ENCODE measurements at regions not wholly inside any gene's neighbourhood (a gene's known extent, or its start where the extent isn't known, plus 50 kb on each side); places are given as distances from the start of the nearest gene placed in this dataset.
A peak's percentile ranks its signal among the peaks of the same experiment; 100 is the strongest.
"Not testable (repeated sequence)": the region's sequence is repeated elsewhere in the genome, so short reads cannot be mapped to it uniquely, and the experiment has no call there.

- no peak for DNase-seq
Measured at GRCh38 chr20:22690616-22691179, 106.3 kb upstream of the FOXA2 start.

DNA sequence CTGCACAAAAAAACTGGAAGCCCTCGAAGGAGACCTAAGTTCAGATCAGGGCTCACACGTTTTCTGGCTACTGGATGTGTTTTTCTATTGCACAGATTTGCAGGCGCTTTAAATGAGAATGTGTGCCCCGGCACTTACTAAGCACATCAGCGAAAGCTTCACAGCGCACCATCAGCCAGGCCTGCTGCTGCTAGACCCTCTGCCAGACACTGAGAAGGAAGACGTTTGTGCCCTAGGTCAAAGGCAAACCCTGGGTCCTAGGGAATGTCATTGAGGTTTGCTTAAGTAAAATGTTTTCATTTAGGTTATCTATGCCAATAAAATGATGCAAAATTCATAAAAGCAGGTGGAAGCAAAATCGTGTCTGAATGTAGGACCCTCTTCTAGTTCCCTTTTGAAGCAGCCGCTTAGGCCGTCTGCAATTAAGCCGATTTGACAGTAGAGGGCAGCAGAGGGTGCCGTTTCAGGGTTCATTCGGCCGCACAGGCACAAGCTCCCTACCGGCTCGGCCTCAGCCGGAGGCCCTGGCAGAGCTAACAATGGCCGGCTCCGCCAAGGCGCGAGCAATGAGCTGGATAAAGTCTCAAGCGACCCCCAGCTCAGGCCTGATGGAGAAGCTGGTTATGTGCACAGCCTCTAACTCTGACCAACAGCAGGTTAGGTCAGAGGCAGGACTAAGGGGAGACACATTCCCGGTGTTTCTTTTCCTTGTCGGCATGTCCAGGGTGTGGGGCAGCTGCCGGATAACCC is 107.2 kb upstream of the FOXA2 start:
- peak in 52 of 56 donors; percentile 15 to 82 (median 53) for DNase-seq

GRCh38 chr20:22692119-22692475 is 107.7 kb upstream of the FOXA2 start:
- DNase-seq, result no peak

GRCh38 chr20:22692620-22693019 is 108.2 kb upstream of the FOXA2 start:
- not testable (repeated sequence) for DNase-seq

DNA sequence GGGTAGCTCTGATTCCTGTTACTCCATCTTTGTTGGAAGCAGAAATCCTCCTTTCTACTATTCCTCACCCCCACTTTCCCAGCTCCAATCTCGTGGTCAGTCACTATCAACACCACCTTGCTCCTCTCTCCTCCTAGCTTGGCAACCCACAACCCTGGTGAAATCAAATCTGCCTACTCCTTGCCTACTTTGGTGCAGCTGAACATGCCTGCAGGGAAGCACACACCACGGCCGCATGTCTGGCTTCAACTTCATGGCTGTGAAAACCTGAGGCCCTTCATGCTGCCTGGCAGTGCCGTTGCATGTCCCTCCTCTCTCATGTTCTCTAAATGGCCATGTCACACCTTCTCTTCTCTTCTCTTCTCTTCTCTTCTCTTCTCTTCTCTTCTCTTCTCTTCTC is 112.4 kb upstream of the FOXA2 start:
- no peak for DNase-seq

GRCh38 chr20:22698259-22698842 is 114.0 kb upstream of the FOXA2 start:
- DNase-seq, result no peak

- DNase-seq, result no peak
Measured at GRCh38 chr20:22699396-22699795, 115.0 kb upstream of the FOXA2 start.

DNA sequence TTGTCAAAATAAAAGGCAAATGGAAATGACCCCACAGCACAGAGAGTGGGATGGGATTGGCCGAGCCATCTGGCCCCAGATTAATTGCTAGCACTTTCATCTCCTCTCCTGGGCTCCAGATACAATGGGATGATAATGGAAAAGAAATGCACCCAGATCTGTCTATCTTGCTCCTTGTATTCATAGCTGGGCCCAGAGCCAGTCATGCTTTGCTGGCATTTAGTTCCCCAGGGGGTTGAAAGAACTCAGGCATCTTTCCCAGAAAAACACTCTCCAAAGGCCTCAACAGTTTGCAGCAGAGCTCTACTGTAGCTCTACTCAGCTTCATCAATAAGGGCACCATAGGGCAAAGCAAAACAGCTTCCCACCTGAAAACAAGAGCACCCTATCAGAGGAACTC is 116.0 kb upstream of the FOXA2 start:
- DNase-seq, result peak in 1 of 56 donors; percentile 1

DNA sequence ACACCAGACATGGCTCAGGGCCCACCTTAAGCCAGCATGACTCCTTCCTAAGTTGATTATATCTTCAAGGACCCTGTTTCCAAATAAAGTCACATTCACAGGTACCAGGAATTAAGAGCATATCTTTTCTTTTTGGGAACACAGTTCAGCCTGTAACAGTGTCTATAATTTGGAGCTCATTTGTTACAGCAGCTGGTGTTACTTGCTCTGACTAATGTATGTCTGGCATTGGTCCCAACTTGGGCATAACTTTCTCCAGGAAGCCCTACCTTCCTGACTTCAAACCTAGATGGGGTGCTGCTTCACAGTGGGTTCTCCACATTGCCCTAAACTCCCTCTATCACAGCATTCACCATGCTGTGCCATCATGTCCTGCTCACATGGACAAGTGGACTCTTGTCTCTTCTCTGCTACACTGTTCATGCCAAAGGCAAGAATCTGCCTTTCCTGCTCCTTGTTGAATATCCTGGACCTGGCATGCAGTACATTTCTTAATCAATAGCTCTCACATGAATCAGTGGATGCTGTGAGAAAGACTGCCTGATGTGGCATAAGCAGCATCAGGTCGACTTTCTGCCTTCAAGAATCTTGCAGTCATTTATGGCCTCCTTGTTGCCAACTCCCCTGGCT is 117.4 kb upstream of the FOXA2 start:
- DNase-seq, result no peak

DNA sequence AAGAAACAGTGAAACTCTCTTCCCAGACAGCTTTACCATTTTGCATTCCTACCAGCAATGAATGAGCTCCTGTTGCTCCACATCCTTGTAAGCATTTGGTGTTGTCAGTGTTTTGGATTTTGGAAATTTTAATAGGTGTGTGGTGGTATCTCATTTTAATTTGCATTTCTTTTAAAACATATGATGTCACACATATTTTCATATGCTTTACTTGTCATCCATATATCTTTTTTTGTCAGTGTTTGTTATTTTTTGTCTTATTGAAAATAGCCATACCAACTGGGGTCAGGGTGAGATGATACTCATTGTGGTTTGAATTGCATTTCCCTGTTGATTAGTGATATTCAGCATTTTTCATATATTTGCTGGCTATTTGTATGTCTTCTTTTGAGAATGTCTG is 119.5 kb upstream of the FOXA2 start:
- no peak for DNase-seq

DNA sequence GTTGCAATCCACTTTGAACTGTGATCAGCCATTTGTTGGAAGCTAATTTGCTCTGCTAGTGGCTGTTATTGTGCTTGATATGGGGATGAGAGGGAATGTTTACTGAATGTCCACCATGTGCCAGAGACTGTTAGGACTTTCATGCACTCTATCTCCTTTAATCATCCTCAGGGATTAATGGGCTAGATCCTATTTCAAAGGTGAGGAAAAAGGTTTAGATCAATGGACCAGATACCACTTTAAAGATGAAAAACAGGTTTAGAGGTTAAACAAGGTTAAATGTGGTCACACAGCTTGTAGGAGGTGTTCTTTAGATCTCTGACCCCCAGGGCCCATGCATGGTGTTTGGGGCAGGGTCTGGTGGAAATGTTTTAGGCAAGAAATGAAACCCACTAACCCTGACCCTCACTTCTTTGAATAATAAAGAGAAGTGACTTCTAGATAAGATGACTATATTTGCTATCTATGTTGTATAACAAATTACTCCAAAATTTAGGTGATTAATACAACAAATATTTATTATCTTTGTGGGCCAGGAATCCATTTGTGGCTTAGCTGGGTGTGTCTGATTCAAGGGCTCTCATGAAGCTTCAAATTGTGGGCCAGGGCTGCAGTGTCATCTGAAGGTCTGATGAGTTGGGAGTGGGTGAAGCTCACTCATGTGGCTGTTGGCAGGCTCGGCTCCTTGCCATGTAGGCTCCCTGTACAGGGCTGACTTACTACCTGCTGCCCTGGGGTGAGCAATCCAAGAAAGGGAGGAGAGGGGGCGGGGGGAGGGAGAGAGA is 127.8 kb upstream of the FOXA2 start:
- no peak for DNase-seq

- no peak for DNase-seq
Measured at GRCh38 chr20:22716821-22717351, 132.5 kb upstream of the FOXA2 start.

GRCh38 chr20:22717466-22717865 is 133.1 kb upstream of the FOXA2 start:
- no peak for DNase-seq

- DNase-seq, result no peak
Measured at GRCh38 chr20:22719167-22719591, 134.8 kb upstream of the FOXA2 start.

DNA sequence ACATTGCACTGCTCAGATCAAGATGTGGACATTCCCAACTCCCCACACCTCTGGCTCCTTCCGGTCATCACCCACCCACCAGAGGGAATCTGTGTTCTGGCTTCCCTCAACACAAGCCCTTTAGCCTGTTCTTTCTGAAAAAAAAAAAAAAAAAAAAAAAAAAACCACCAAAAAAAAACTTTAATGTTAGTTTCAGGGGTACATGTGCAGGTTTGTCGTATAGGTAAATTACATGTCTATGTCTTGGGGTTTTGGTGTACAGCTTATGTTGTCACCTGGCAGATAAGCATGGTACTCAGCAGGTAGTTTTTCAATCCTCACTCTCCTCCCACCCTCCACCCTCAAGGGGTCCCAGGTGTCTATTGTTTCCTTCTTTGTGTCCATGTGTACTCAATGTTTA is 135.8 kb upstream of the FOXA2 start:
- DNase-seq, result no peak

GRCh38 chr20:22722811-22723210 is 138.4 kb upstream of the FOXA2 start:
- no peak for DNase-seq

- DNase-seq, result no peak
Measured at GRCh38 chr20:22723659-22724058, 139.3 kb upstream of the FOXA2 start.

DNA sequence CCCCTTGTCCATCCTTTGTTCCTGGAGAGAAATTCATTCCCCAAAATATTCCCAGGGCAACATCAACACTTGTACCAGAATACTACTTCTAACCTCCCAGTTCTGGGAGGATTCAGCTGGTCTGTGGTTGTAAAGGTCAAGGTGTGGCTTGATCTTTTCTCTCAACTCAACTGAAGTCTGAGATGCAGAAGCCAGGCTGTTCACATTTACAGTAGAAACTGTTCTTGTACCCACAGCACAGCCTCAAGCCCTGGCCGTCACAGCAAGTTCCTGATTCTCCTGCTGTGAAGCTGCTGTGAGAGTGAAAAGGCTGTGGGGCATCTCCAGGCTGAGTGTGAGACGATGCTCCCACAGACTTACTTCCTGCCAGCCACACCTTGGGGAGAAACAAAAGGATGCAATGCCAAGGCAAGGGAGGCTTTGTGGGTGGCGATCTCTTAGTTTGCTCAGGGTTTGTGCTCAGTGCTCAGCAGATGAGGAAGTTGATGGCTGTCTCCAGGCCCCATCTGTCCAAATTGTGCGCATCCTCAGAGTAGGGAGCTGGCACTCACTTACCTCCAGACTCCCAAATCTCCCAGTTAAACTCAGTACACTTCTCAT is 143.9 kb upstream of the FOXA2 start:
- no peak for DNase-seq

GRCh38 chr20:22729180-22729579 is 144.8 kb upstream of the FOXA2 start:
- DNase-seq, result no peak

DNA sequence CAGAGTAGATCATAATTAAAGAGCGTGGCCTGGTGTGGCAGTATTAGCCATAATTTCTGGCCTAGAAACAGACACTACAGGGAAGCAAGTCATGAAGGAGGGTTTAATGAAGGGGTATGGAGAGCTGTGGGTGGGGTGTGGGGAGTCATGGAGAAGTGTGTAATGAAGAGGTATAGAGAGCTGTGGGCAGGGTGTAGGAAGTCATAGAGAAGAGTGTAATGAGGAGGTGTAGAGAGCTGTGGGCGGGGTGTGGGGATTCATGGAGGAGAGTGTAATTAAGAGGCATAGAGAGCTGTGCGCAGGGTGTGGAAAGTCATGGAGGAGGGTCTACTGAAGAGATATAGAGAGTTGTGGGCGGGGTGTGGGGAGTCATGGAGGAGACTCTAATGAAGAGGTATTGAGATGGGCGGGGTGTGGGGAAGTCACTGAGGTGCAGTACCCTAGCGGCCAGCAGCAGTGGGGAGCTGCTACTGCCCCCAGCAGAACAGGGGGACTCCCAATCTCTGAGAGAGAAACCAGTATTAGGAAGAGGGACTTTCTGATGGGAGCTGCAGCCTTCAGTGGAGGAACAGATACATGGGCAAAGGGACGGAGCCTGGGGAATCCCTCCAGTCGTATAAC is 145.4 kb upstream of the FOXA2 start:
- no peak for DNase-seq

GRCh38 chr20:22732751-22733150 is 148.4 kb upstream of the FOXA2 start:
- DNase-seq, result no peak

Measured in nucleus accumbens (tissue), 56 donors.